C4-2B (cell line): ENCODE measurements at regions not wholly inside any gene's neighbourhood (a gene's known extent, or its start where the extent isn't known, plus 50 kb on each side); places are given as distances from the start of the nearest gene placed in this dataset.

Source experiments
- ZFX ChIP-seq: fragments of 450-650 bp; IDR thresholded peaks from 2 replicates; pipeline ENCODE4 v1.6.1; 2017
- TF ChIP-seq, protein P1 (sequence below): fragments of 450-650 bp; conservative IDR thresholded peaks from 2 replicates; pipeline ENCODE4 v1.5.1; 2017; ENCODE audit warnings: mild to moderate bottlenecking

DNA sequence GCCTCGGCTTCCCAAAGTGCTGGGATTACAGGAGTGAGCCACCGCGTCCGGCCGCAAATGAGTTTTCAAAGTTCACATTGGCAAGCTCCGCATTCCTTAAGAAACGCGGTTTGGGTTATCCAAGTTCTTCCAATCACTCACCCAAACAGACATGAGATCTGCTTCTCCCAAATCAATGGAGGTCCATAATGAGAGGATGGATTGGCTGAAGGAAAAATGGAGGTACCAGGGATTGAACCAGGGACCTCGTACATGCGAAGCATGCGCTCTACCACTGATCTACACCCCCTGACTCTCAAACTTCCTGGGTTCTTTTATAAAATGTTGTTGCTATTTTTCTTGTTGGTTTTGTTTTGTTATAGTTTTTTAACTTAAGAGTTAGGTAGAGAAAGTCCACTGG, 170.0 kb downstream of the GPX5 start:
- TF ChIP-seq, protein P1, sequence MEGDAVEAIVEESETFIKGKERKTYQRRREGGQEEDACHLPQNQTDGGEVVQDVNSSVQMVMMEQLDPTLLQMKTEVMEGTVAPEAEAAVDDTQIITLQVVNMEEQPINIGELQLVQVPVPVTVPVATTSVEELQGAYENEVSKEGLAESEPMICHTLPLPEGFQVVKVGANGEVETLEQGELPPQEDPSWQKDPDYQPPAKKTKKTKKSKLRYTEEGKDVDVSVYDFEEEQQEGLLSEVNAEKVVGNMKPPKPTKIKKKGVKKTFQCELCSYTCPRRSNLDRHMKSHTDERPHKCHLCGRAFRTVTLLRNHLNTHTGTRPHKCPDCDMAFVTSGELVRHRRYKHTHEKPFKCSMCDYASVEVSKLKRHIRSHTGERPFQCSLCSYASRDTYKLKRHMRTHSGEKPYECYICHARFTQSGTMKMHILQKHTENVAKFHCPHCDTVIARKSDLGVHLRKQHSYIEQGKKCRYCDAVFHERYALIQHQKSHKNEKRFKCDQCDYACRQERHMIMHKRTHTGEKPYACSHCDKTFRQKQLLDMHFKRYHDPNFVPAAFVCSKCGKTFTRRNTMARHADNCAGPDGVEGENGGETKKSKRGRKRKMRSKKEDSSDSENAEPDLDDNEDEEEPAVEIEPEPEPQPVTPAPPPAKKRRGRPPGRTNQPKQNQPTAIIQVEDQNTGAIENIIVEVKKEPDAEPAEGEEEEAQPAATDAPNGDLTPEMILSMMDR, result no peak
- no peak for TF ChIP-seq ZFX
